Stimulated activated CD4-positive, alpha-beta T cell treated with anti-CD3 and anti-CD28 coated beads, Interleukin-4, amount 100 ng/mL, for 24 hours (primary cell): ENCODE measurements at regions not wholly inside any gene's neighbourhood (a gene's known extent, or its start where the extent isn't known, plus 50 kb on each side); places are given as distances from the start of the nearest gene placed in this dataset.

Source experiments
- DNase-seq: peaks from one replicate; pipeline ENCODE4 v3.0.0-alpha.2; 2020

GRCh38 chr5:88394536-88395175 lies 126.0 kb upstream of the TMEM161B start:
- no peak for DNase-seq

- DNase-seq: no peak
Measured at GRCh38 chr5:88393716-88394535, 125.3 kb upstream of the TMEM161B start.

- DNase-seq: no peak
Measured at GRCh38 chr5:88393042-88393441, 124.4 kb upstream of the TMEM161B start.

- no peak for DNase-seq
Measured at GRCh38 chr5:88391991-88392390, 123.3 kb upstream of the TMEM161B start.

GRCh38 chr5:88391116-88391515 lies 122.5 kb upstream of the TMEM161B start:
- DNase-seq: no peak

GRCh38 chr5:88390481-88390880 lies 121.8 kb upstream of the TMEM161B start:
- no peak for DNase-seq

GRCh38 chr5:88390096-88390441 lies 121.4 kb upstream of the TMEM161B start:
- no peak for DNase-seq

GRCh38 chr5:88389338-88390095 lies 120.9 kb upstream of the TMEM161B start:
- DNase-seq: no peak

GRCh38 chr5:88388476-88389337 lies 120.1 kb upstream of the TMEM161B start:
- no peak for DNase-seq

- DNase-seq: no peak
Measured at GRCh38 chr5:88384886-88385285, 116.2 kb upstream of the TMEM161B start.

GRCh38 chr5:88380332-88380731 lies 111.7 kb upstream of the TMEM161B start:
- DNase-seq: no peak

GRCh38 chr5:88377705-88378656 lies 109.3 kb upstream of the TMEM161B start:
- no peak for DNase-seq

GRCh38 chr5:88377240-88377639 lies 108.6 kb upstream of the TMEM161B start:
- DNase-seq: no peak

GRCh38 chr5:88376728-88377127 lies 108.1 kb upstream of the TMEM161B start:
- DNase-seq: no peak

GRCh38 chr5:88374391-88374790 lies 105.7 kb upstream of the TMEM161B start:
- no peak for DNase-seq

GRCh38 chr5:88370824-88371223 lies 102.2 kb upstream of the TMEM161B start:
- no peak for DNase-seq

GRCh38 chr5:88368201-88368600 lies 99.6 kb upstream of the TMEM161B start:
- DNase-seq: no peak

- no peak for DNase-seq
Measured at GRCh38 chr5:88364991-88365390, 96.3 kb upstream of the TMEM161B start.

- no peak for DNase-seq
Measured at GRCh38 chr5:88355490-88356050, 86.9 kb upstream of the TMEM161B start.

GRCh38 chr5:88325868-88326267 lies 57.2 kb upstream of the TMEM161B start:
- no peak for DNase-seq

- no peak for DNase-seq
Measured at GRCh38 chr5:88322785-88323184, 54.1 kb upstream of the TMEM161B start.
